ENCODE measurements at regions not wholly inside any gene's neighbourhood (a gene's known extent, or its start where the extent isn't known, plus 50 kb on each side); places are given as distances from the start of the nearest gene placed in this dataset.

DNA sequence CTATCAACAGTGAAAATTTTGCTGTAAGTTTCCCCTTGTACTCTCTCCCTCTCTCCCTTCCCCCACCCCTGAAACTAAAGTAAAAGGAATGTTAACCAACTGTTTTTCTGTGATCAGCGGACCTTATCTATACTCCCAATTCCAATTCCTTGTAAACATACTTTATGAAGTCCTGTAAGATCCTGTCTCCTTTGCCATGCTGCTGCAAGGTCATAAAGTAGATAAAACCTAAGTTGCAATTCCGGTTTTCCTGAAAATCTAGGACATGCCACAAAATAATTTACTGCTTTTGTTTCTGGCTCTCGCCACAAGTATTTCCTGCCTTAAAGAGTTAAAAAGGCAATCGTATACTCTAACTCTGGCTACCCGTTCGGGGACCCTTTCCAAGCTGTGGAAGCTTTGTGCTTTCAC, 1469.0 kb downstream of the LRRC4C start:
- H3K9me1 ChIP-seq (ENCODE audit: control insufficient read depth, insufficient read depth, low read length): no peaks in the 10 kb centered on the region
- H3K9ac ChIP-seq (ENCODE audit: insufficient read depth in 1 of 2, low read depth in 2 of 2, low read length in 2 of 2): no peak overlapping the region
- no peak overlapping the region for H2AFZ ChIP-seq (ENCODE audit: low read depth, low read length)
- no peaks in the 10 kb centered on the region for H3K79me2 ChIP-seq (ENCODE audit: control insufficient read depth, insufficient read depth, low read length)
- no peaks in the 10 kb centered on the region for H3K9me3 ChIP-seq (replicated peaks; ENCODE audit: control insufficient read depth, insufficient read depth, low read depth, low read length)
- 5% methylated on average over 6 of the region's 6 CpGs for WGBS (ENCODE audit: insufficient coverage, low coverage, missing lambda C conversion rate)
- no peak for FAIRE-seq
- H3K4me1 ChIP-seq (replicated peaks in 1 of 2; ENCODE audit: control insufficient read depth in 2 of 2, insufficient read depth in 2 of 2, low read length in 2 of 2): no peaks in the 10 kb centered on the region
- H4K20me1 ChIP-seq (replicated peaks; ENCODE audit: control insufficient read depth, insufficient read depth, low read length): no peaks in the 10 kb centered on the region
- ATAC-seq: no peak
- no peaks in the 10 kb centered on the region for H3K27me3 ChIP-seq (ENCODE audit: control insufficient read depth in 2 of 2, insufficient read depth in 2 of 2, low read length in 2 of 2)
- H3K4me2 ChIP-seq (ENCODE audit: insufficient read depth, low read length): no peak overlapping the region
- no peak overlapping the region for H3K4me3 ChIP-seq
- DNase-seq (ENCODE audit: extremely low read depth in 1 of 4, low spot score in 3 of 4): no peak
- CTCF ChIA-PET (ENCODE audit: low intra/inter-chr PET ratio): no interaction called here
- no peak overlapping the region for H3K27ac ChIP-seq (ENCODE audit: extremely low read depth, low read depth, low read length)
- intact Hi-C loops (cut with micrococcal nuclease): no loop called here
- in situ Hi-C loops (cut with MboI): no loop called here
- no peaks in the 10 kb centered on the region for H3K36me3 ChIP-seq (ENCODE audit: control insufficient read depth, insufficient read depth, low read length)
- BruUV-seq (replicated peaks): no TSS peak
- POLR2A ChIA-PET: no interaction called here
- TF ChIP-seq, protein P1, sequence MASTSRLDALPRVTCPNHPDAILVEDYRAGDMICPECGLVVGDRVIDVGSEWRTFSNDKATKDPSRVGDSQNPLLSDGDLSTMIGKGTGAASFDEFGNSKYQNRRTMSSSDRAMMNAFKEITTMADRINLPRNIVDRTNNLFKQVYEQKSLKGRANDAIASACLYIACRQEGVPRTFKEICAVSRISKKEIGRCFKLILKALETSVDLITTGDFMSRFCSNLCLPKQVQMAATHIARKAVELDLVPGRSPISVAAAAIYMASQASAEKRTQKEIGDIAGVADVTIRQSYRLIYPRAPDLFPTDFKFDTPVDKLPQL (IDR thresholded peaks at IDR 0.05; ENCODE audit: extremely low read depth, insufficient read length): no peak
- TF ChIP-seq, protein P2, sequence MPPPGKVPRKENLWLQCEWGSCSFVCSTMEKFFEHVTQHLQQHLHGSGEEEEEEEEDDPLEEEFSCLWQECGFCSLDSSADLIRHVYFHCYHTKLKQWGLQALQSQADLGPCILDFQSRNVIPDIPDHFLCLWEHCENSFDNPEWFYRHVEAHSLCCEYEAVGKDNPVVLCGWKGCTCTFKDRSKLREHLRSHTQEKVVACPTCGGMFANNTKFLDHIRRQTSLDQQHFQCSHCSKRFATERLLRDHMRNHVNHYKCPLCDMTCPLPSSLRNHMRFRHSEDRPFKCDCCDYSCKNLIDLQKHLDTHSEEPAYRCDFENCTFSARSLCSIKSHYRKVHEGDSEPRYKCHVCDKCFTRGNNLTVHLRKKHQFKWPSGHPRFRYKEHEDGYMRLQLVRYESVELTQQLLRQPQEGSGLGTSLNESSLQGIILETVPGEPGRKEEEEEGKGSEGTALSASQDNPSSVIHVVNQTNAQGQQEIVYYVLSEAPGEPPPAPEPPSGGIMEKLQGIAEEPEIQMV (tag; conservative IDR thresholded peaks at IDR 0.05; ENCODE audit: low read depth): no peak
- TF ChIP-seq JUND (IDR thresholded peaks at IDR 0.05; ENCODE audit: borderline replicate concordance, low read depth, low read length): no peak
- TF ChIP-seq JUND (tag; IDR thresholded peaks at IDR 0.05; ENCODE audit: borderline replicate concordance, low read depth, low read length): no peak
- no peak for TF ChIP-seq PHTF2 (CRISPR knock-in tag; IDR thresholded peaks at IDR 0.05)
- TF ChIP-seq ILK (tag; IDR thresholded peaks at IDR 0.05; ENCODE audit: borderline replicate concordance, low read depth): no peak
- TF ChIP-seq TSC22D4 (tag; IDR thresholded peaks at IDR 0.05): no peak
- TF ChIP-seq, protein P3, sequence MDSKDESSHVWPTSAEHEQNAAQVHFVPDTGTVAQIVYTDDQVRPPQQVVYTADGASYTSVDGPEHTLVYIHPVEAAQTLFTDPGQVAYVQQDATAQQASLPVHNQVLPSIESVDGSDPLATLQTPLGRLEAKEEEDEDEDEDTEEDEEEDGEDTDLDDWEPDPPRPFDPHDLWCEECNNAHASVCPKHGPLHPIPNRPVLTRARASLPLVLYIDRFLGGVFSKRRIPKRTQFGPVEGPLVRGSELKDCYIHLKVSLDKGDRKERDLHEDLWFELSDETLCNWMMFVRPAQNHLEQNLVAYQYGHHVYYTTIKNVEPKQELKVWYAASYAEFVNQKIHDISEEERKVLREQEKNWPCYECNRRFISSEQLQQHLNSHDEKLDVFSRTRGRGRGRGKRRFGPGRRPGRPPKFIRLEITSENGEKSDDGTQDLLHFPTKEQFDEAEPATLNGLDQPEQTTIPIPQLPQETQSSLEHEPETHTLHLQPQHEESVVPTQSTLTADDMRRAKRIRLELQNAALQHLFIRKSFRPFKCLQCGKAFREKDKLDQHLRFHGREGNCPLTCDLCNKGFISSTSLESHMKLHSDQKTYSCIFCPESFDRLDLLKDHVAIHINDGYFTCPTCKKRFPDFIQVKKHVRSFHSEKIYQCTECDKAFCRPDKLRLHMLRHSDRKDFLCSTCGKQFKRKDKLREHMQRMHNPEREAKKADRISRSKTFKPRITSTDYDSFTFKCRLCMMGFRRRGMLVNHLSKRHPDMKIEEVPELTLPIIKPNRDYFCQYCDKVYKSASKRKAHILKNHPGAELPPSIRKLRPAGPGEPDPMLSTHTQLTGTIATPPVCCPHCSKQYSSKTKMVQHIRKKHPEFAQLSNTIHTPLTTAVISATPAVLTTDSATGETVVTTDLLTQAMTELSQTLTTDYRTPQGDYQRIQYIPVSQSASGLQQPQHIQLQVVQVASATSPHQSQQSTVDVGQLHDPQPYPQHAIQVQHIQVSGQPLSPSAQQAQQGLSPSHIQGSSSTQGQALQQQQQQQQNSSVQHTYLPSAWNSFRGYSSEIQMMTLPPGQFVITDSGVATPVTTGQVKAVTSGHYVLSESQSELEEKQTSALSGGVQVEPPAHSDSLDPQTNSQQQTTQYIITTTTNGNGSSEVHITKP (IDR thresholded peaks at IDR 0.05; ENCODE audit: partially characterized antibody): no peak
- TF ChIP-seq ADNP (tag; IDR thresholded peaks at IDR 0.05): no peak
- TF ChIP-seq, protein P4, sequence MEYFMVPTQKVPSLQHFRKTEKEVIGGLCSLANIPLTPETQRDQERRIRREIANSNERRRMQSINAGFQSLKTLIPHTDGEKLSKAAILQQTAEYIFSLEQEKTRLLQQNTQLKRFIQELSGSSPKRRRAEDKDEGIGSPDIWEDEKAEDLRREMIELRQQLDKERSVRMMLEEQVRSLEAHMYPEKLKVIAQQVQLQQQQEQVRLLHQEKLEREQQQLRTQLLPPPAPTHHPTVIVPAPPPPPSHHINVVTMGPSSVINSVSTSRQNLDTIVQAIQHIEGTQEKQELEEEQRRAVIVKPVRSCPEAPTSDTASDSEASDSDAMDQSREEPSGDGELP (CRISPR knock-in tag; IDR thresholded peaks at IDR 0.05; ENCODE audit: borderline replicate concordance): no peak
- TF ChIP-seq NR1H2 (CRISPR knock-in tag; IDR thresholded peaks at IDR 0.05): no peak
